ENCODE measurements at regions not wholly inside any gene's neighbourhood (a gene's known extent, or its start where the extent isn't known, plus 50 kb on each side); places are given as distances from the start of the nearest gene placed in this dataset.

GRCh38 chr2:219783359-219783975, 156.0 kb downstream of the SLC4A3 start:
- Mint-ChIP-seq H3K27ac (no peak overlapping the region), H3K9me3 (no peaks in the 10 kb centered on the region), H3K36me3 (ENCODE audit: low read depth) (no peaks in the 10 kb centered on the region), H3K27me3 (ENCODE audit: low read depth) (peaks cover 5% of the 10 kb centered on the region), H3K4me1 (ENCODE audit: low read depth) (no peaks in the 10 kb centered on the region), H3K4me3 (no peak overlapping the region)
- DNase-seq: no peak
- CTCF ChIA-PET: no interaction called here
- intact Hi-C loops (cut with micrococcal nuclease): no loop called here

- peaks cover 5% of the 10 kb centered on the region for H3K27me3 Mint-ChIP-seq (ENCODE audit: low read depth)
- H3K27ac Mint-ChIP-seq: no peak overlapping the region
- no peak for DNase-seq
- intact Hi-C loops (cut with micrococcal nuclease): no loop called here
- H3K4me1 Mint-ChIP-seq (ENCODE audit: low read depth): no peaks in the 10 kb centered on the region
- H3K9me3 Mint-ChIP-seq: no peaks in the 10 kb centered on the region
- H3K36me3 Mint-ChIP-seq (ENCODE audit: low read depth): no peaks in the 10 kb centered on the region
- no peak overlapping the region for H3K4me3 Mint-ChIP-seq
- CTCF ChIA-PET: no interaction called here
Observed at GRCh38 chr2:219784178-219784577, 156.7 kb downstream of the SLC4A3 start.

GRCh38 chr2:219789476-219789875, 162.0 kb downstream of the SLC4A3 start:
- intact Hi-C loops (cut with micrococcal nuclease): no loop called here
- H3K36me3 Mint-ChIP-seq (ENCODE audit: low read depth): no peaks in the 10 kb centered on the region
- H3K9me3 Mint-ChIP-seq: no peaks in the 10 kb centered on the region
- no peaks in the 10 kb centered on the region for H3K4me1 Mint-ChIP-seq (ENCODE audit: low read depth)
- CTCF ChIA-PET: no interaction called here
- no peak overlapping the region for H3K27ac Mint-ChIP-seq
- no peak for DNase-seq
- H3K4me3 Mint-ChIP-seq: no peak overlapping the region
- H3K27me3 Mint-ChIP-seq (ENCODE audit: low read depth): peaks cover 2% of the 10 kb centered on the region

GRCh38 chr2:219792446-219792845, 165.0 kb downstream of the SLC4A3 start:
- Mint-ChIP-seq H3K9me3 (no peaks in the 10 kb centered on the region), H3K27me3 (ENCODE audit: low read depth) (peaks cover 2% of the 10 kb centered on the region), H3K4me3 (no peak overlapping the region), H3K4me1 (ENCODE audit: low read depth) (no peaks in the 10 kb centered on the region), H3K27ac (no peak overlapping the region), H3K36me3 (ENCODE audit: low read depth) (no peaks in the 10 kb centered on the region)
- DNase-seq: no peak
- CTCF ChIA-PET: no interaction called here
- intact Hi-C loops (cut with micrococcal nuclease): no loop called here

- CTCF ChIA-PET: no interaction called here
- no peak overlapping the region for H3K4me3 Mint-ChIP-seq
Observed at GRCh38 chr2:219798430-219798829, 171.0 kb downstream of the SLC4A3 start.

GRCh38 chr2:219803294-219803693, 175.9 kb downstream of the SLC4A3 start:
- H3K4me1 Mint-ChIP-seq (ENCODE audit: low read depth): no peaks in the 10 kb centered on the region
- intact Hi-C loops (cut with micrococcal nuclease): no loop called here
- no peak overlapping the region for H3K27ac Mint-ChIP-seq
- H3K36me3 Mint-ChIP-seq (ENCODE audit: low read depth): no peaks in the 10 kb centered on the region
- H3K9me3 Mint-ChIP-seq: peaks cover 2% of the 10 kb centered on the region
- peaks cover 2% of the 10 kb centered on the region for H3K27me3 Mint-ChIP-seq (ENCODE audit: low read depth)
- CTCF ChIA-PET: no interaction called here
- no peak for DNase-seq
- H3K4me3 Mint-ChIP-seq: no peak overlapping the region

More at GRCh38 chr2:219798430-219798829, 171.0 kb downstream of the SLC4A3 start:
- no peaks in the 10 kb centered on the region for H3K36me3 Mint-ChIP-seq (ENCODE audit: low read depth)
- H3K27ac Mint-ChIP-seq: no peak overlapping the region
- peaks cover 4% of the 10 kb centered on the region for H3K27me3 Mint-ChIP-seq (ENCODE audit: low read depth)
- no peaks in the 10 kb centered on the region for H3K4me1 Mint-ChIP-seq (ENCODE audit: low read depth)
- DNase-seq: no peak
- H3K9me3 Mint-ChIP-seq: no peaks in the 10 kb centered on the region
- intact Hi-C loops (cut with micrococcal nuclease): no loop called here

GRCh38 chr2:219810895-219811294, 183.5 kb downstream of the SLC4A3 start:
- H3K27ac Mint-ChIP-seq: no peak overlapping the region
- intact Hi-C loops (cut with micrococcal nuclease): no loop called here
- CTCF ChIA-PET: interaction anchor here (0.5 to 0.7 kb wide), 2 partner anchors 20 to 1585 kb away, joined by 3 to 4 read pairs; no protein-coding TSS in a partner anchor
- no peak for DNase-seq
- H3K27me3 Mint-ChIP-seq (ENCODE audit: low read depth): no peaks in the 10 kb centered on the region
- H3K4me1 Mint-ChIP-seq (ENCODE audit: low read depth): no peaks in the 10 kb centered on the region
- peaks cover 11% of the 10 kb centered on the region for H3K9me3 Mint-ChIP-seq
- no peak overlapping the region for H3K4me3 Mint-ChIP-seq
- H3K36me3 Mint-ChIP-seq (ENCODE audit: low read depth): no peaks in the 10 kb centered on the region

- no peaks in the 10 kb centered on the region for H3K36me3 Mint-ChIP-seq (ENCODE audit: low read depth)
- H3K4me3 Mint-ChIP-seq: no peak overlapping the region
- intact Hi-C loops (cut with micrococcal nuclease): no loop called here
- H3K27me3 Mint-ChIP-seq (ENCODE audit: low read depth): peaks cover 2% of the 10 kb centered on the region
- H3K4me1 Mint-ChIP-seq (ENCODE audit: low read depth): no peaks in the 10 kb centered on the region
- H3K9me3 Mint-ChIP-seq: peaks cover 10% of the 10 kb centered on the region
- no peak for DNase-seq
- no peak overlapping the region for H3K27ac Mint-ChIP-seq
- CTCF ChIA-PET: no interaction called here
Observed at GRCh38 chr2:219812672-219813071, 185.2 kb downstream of the SLC4A3 start.

GRCh38 chr2:219820767-219821166, 193.3 kb downstream of the SLC4A3 start:
- intact Hi-C loops (cut with micrococcal nuclease): no loop called here
- DNase-seq: no peak
- H3K27ac Mint-ChIP-seq: no peak overlapping the region
- H3K36me3 Mint-ChIP-seq (ENCODE audit: low read depth): no peaks in the 10 kb centered on the region
- no peak overlapping the region for H3K4me3 Mint-ChIP-seq
- no peaks in the 10 kb centered on the region for H3K4me1 Mint-ChIP-seq (ENCODE audit: low read depth)
- peaks cover 11% of the 10 kb centered on the region for H3K27me3 Mint-ChIP-seq (ENCODE audit: low read depth)
- peaks cover 7% of the 10 kb centered on the region for H3K9me3 Mint-ChIP-seq
- CTCF ChIA-PET: no interaction called here

GRCh38 chr2:219823574-219823973, 196.1 kb downstream of the SLC4A3 start:
- Mint-ChIP-seq H3K4me1 (ENCODE audit: low read depth) (no peaks in the 10 kb centered on the region), H3K4me3 (no peak overlapping the region), H3K36me3 (ENCODE audit: low read depth) (no peaks in the 10 kb centered on the region), H3K9me3 (peaks cover 3% of the 10 kb centered on the region), H3K27me3 (ENCODE audit: low read depth) (peaks cover 5% of the 10 kb centered on the region), H3K27ac (no peak overlapping the region)
- intact Hi-C loops (cut with micrococcal nuclease): no loop called here
- no peak for DNase-seq
- CTCF ChIA-PET: no interaction called here

GRCh38 chr2:219824996-219825395, 197.6 kb downstream of the SLC4A3 start:
- CTCF ChIA-PET: no interaction called here
- no peak for DNase-seq
- H3K27me3 Mint-ChIP-seq (ENCODE audit: low read depth): peaks cover 5% of the 10 kb centered on the region
- intact Hi-C loops (cut with micrococcal nuclease): no loop called here
- H3K4me1 Mint-ChIP-seq (ENCODE audit: low read depth): no peaks in the 10 kb centered on the region
- H3K9me3 Mint-ChIP-seq: no peaks in the 10 kb centered on the region
- H3K36me3 Mint-ChIP-seq (ENCODE audit: low read depth): no peaks in the 10 kb centered on the region
- H3K27ac Mint-ChIP-seq: no peak overlapping the region
- no peak overlapping the region for H3K4me3 Mint-ChIP-seq

- H3K27me3 Mint-ChIP-seq (ENCODE audit: low read depth): peaks cover 2% of the 10 kb centered on the region
- H3K9me3 Mint-ChIP-seq: no peaks in the 10 kb centered on the region
- H3K4me3 Mint-ChIP-seq: no peak overlapping the region
- no peaks in the 10 kb centered on the region for H3K36me3 Mint-ChIP-seq (ENCODE audit: low read depth)
- DNase-seq: no peak
- H3K4me1 Mint-ChIP-seq (ENCODE audit: low read depth): no peaks in the 10 kb centered on the region
- intact Hi-C loops (cut with micrococcal nuclease): no loop called here
- CTCF ChIA-PET: no interaction called here
- H3K27ac Mint-ChIP-seq: no peak overlapping the region
Observed at GRCh38 chr2:219828127-219828526, 200.7 kb downstream of the SLC4A3 start.

- no peaks in the 10 kb centered on the region for H3K4me1 Mint-ChIP-seq (ENCODE audit: low read depth)
- no peak for DNase-seq
- H3K27me3 Mint-ChIP-seq (ENCODE audit: low read depth): no peaks in the 10 kb centered on the region
- CTCF ChIA-PET: interaction anchor here (0.6 kb wide), 1 partner anchor 110 kb away, joined by 10 read pairs; no protein-coding TSS in a partner anchor
- H3K4me3 Mint-ChIP-seq: no peak overlapping the region
- H3K36me3 Mint-ChIP-seq (ENCODE audit: low read depth): no peaks in the 10 kb centered on the region
- no peaks in the 10 kb centered on the region for H3K9me3 Mint-ChIP-seq
- intact Hi-C loops (cut with micrococcal nuclease): no loop called here
- H3K27ac Mint-ChIP-seq: no peak overlapping the region
Observed at GRCh38 chr2:219829667-219830352, 202.4 kb downstream of the SLC4A3 start.

Measured in activated naive CD4-positive, alpha-beta T cell treated with anti-CD3 and anti-CD28 coated beads for 36 hours (primary cell).